ENCODE measurements at regions not wholly inside any gene's neighbourhood (a gene's known extent, or its start where the extent isn't known, plus 50 kb on each side); places are given as distances from the start of the nearest gene placed in this dataset.

DNA sequence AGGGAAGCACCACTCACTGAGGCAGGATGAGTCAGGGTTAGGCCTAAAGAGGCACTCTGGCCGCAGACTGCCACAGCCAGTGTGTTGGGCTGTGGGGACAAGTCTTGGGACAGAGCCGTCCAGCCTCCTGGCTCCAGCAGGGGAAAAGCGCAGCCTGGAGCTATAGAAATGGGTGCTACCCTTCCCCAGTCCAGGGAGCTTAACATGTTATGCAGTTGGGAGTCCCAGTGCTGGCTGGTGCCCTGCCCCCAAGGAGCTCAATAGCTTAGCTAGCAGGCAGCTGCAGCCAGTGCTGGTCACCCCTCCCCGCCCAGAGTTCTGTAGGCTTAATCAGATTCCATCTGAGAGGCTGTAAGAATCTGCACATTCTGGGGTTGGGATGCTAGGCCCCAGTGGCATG is 399.6 kb upstream of the TUSC1 start:
- intact Hi-C loops (cut with micrococcal nuclease) = no loop called here
- no peaks in the 10 kb centered on the region for H3K36me3 Mint-ChIP-seq (ENCODE audit: low read depth)
- CTCF ChIA-PET = no interaction called here

GRCh38 chr9:26067608-26068007 is 389.4 kb upstream of the TUSC1 start:
- DNase-seq = no peak
- ChIA-PET POLR2A (no interaction called here), CTCF (no interaction called here)
- Mint-ChIP-seq H3K36me3 (ENCODE audit: low read depth) (no peaks in the 10 kb centered on the region), H3K4me1 (ENCODE audit: low read depth) (no peaks in the 10 kb centered on the region), H3K9me3 (peaks cover 2% of the 10 kb centered on the region), H3K4me3 (no peak overlapping the region), H3K27ac (no peak overlapping the region), H3K27me3 (no peaks in the 10 kb centered on the region)
- intact Hi-C loops (cut with micrococcal nuclease) = no loop called here
- TF ChIP-seq, protein P1, sequence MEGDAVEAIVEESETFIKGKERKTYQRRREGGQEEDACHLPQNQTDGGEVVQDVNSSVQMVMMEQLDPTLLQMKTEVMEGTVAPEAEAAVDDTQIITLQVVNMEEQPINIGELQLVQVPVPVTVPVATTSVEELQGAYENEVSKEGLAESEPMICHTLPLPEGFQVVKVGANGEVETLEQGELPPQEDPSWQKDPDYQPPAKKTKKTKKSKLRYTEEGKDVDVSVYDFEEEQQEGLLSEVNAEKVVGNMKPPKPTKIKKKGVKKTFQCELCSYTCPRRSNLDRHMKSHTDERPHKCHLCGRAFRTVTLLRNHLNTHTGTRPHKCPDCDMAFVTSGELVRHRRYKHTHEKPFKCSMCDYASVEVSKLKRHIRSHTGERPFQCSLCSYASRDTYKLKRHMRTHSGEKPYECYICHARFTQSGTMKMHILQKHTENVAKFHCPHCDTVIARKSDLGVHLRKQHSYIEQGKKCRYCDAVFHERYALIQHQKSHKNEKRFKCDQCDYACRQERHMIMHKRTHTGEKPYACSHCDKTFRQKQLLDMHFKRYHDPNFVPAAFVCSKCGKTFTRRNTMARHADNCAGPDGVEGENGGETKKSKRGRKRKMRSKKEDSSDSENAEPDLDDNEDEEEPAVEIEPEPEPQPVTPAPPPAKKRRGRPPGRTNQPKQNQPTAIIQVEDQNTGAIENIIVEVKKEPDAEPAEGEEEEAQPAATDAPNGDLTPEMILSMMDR (IDR thresholded peaks at IDR 0.05) = no peak
- ATAC-seq = no peak

More for the DNA sequence above, 399.6 kb upstream of the TUSC1 start:
- Mint-ChIP-seq H3K9me3 (peaks cover 35% of the 10 kb centered on the region), H3K27me3 (no peaks in the 10 kb centered on the region), H3K4me3 (no peak overlapping the region), H3K27ac (no peak overlapping the region), H3K4me1 (ENCODE audit: low read depth) (no peaks in the 10 kb centered on the region)
- ATAC-seq (no peak), DNase-seq (no peak)
- TF ChIP-seq, protein P1 (IDR thresholded peaks at IDR 0.05) = no peak
- POLR2A ChIA-PET = no interaction called here

GRCh38 chr9:26066237-26066636 is 388.0 kb upstream of the TUSC1 start:
- Mint-ChIP-seq H3K27ac (no peak overlapping the region), H3K4me3 (no peak overlapping the region), H3K4me1 (ENCODE audit: low read depth) (no peaks in the 10 kb centered on the region), H3K36me3 (ENCODE audit: low read depth) (no peaks in the 10 kb centered on the region), H3K27me3 (no peaks in the 10 kb centered on the region), H3K9me3 (peaks cover 3% of the 10 kb centered on the region)
- no peak for DNase-seq
- ChIA-PET POLR2A (no interaction called here), CTCF (no interaction called here)
- TF ChIP-seq, protein P1 (IDR thresholded peaks at IDR 0.05) = no peak
- intact Hi-C loops (cut with micrococcal nuclease) = no loop called here
- no peak for ATAC-seq

DNA sequence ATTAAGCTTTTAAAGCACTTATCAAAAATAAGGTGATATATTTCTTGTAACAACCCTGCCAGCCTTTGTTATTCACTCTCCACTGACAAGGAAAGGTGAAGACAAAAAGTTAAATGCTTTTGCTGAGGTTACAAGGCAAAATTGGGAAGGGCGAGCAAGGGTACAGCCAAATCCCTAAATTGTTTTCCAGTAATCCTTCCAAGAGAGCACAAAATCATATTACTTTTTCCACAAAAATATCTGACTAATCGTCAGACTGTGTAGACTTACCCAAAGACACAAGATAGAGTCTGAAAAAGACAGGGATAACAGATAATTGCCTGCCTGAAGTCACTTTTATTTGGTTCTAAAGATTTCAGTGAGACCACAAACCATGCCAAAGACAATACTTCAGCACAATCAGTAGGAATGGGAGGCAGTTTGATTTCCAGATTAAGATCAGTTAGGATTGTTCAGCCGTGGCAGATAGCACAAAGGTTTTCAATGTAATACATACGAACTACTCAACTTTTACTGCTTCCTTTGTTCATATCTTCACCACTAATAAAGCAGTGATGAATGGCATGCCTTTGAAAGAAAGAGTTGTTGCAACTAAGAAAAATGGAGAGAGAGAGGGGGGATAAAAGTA is 383.8 kb upstream of the TUSC1 start:
- no peak overlapping the region for H3K27ac Mint-ChIP-seq
- ATAC-seq = no peak

DNA sequence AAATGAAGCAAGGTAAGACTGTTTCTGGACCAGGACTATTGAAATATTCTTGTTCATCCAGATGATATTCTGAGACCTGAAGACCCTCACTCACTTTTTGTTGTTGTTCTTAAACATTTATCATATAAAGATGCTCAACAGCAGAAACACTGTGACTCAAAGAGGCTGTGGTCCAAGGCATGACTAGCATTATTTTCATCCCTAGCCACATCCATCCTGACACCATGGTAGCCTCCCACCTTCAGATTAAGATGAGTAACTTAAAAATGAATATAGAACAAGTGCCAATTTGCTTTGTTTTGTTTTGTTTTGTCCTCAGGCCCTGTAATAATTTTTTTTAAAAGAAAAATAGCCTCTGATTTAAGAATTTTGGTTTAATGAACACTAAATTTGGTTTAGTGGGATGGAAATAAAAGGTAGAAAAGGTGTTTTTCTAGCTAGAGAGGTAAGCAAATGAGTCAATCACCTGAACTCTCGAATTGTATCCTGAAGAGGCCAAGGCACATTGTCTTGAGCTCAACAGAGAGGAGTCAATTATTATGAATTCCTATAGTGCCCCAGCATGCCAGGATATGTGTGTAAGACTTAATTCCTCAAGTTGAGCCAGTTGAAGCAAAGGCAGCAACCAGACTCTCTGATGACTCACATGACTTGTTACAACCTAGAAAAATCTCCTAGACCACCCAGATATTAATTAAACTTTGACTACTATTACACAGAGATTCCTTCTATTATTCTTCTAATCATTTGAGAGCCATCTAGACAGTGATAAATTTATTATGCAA is 380.1 kb upstream of the TUSC1 start:
- Mint-ChIP-seq H3K9me3 (peaks cover 8% of the 10 kb centered on the region), H3K27me3 (no peaks in the 10 kb centered on the region), H3K27ac (no peak overlapping the region), H3K36me3 (ENCODE audit: low read depth) (no peaks in the 10 kb centered on the region), H3K4me1 (ENCODE audit: low read depth) (no peaks in the 10 kb centered on the region), H3K4me3 (no peak overlapping the region)
- TF ChIP-seq, protein P1 (IDR thresholded peaks at IDR 0.05) = no peak
- POLR2A ChIA-PET = no interaction called here
- DNase-seq (no peak), ATAC-seq (no peak)
- intact Hi-C loops (cut with micrococcal nuclease) = loop anchor here (5.0 kb wide), 1 partner anchor 49 kb away; no protein-coding TSS in a partner anchor
- CTCF ChIA-PET = no interaction called here

More for the DNA sequence above, 383.8 kb upstream of the TUSC1 start:
- TF ChIP-seq, protein P1 (IDR thresholded peaks at IDR 0.05) = no peak
- POLR2A ChIA-PET = no interaction called here
- H3K9me3 Mint-ChIP-seq = peaks cover 8% of the 10 kb centered on the region
- H3K36me3 Mint-ChIP-seq (ENCODE audit: low read depth) = no peaks in the 10 kb centered on the region
- H3K4me1 Mint-ChIP-seq (ENCODE audit: low read depth) = no peaks in the 10 kb centered on the region
- no peaks in the 10 kb centered on the region for H3K27me3 Mint-ChIP-seq
- no peak overlapping the region for H3K4me3 Mint-ChIP-seq
- intact Hi-C loops (cut with micrococcal nuclease) = no loop called here
- no peak for DNase-seq
- CTCF ChIA-PET = no interaction called here
